ENCODE measurements at regions not wholly inside any gene's neighbourhood (a gene's known extent, or its start where the extent isn't known, plus 50 kb on each side); places are given as distances from the start of the nearest gene placed in this dataset.

DNA sequence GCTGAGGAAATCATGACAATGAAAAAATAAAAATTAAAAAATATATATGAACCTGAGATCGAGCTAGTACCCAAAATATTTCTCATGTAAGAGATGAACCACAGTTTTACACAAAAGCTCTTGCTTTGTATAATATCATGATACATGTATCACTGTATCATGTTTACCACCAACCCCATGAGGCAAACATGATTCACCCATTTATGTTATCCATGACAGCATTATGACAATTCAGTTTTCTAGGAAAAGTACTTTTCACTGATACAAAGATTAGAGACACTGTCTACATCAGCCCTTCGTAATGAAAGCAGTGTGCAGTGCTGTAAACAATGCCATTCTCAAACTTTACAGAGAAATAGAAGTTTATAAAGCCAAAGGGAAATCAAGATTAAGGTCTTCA is 852.5 kb upstream of the LRRC4C start:
- Histone ChIP-seq H3K27me3 (no peaks in the 10 kb centered on the region), H3K27ac (replicated peaks in 1 of 4) (no peak overlapping the region), H3K4me1 (no peaks in the 10 kb centered on the region), H3K4me3 (no peak overlapping the region), H3K9me3 (no peaks in the 10 kb centered on the region), H3K36me3 (no peaks in the 10 kb centered on the region)
- WGBS = 77% methylated on average over 2 of the region's 2 CpGs
- no peak for DNase-seq (ENCODE audit: extremely low spot score)
- TF ChIP-seq CTCF (IDR thresholded peaks at IDR 0.05) = no peak
- no peak for TF ChIP-seq POLR2A (IDR thresholded peaks at IDR 0.05; ENCODE audit: low read depth)
- no peak for TF ChIP-seq POLR2AphosphoS5 (IDR thresholded peaks at IDR 0.05)
- no peak for TF ChIP-seq EP300 (IDR thresholded peaks at IDR 0.05)
- intact Hi-C loops (cut with DNase I) = no loop called here

DNA sequence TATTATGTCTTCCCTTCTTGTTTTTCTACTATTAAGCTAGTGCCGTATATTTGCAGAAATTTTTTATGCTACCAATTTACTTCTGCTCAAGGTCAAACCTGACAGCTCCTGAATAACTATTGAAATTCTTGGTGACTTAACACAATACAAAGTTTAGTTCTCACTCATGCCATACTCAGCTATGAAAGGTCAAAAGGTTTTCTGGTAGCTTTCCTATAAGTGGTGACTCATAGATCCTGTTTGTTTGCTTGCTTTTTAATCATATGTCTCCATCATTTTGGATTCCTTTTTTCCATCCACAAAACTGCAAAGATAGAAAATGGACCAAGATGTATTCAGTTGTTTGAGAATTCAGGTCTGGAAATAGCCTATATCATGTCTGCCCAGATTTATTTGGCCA is 855.8 kb upstream of the LRRC4C start:
- intact Hi-C loops (cut with DNase I) = no loop called here
- no peaks in the 10 kb centered on the region for H3K36me3 ChIP-seq
- no peak for TF ChIP-seq EP300 (IDR thresholded peaks at IDR 0.05)
- no peak for TF ChIP-seq POLR2AphosphoS5 (IDR thresholded peaks at IDR 0.05)
- no peak for TF ChIP-seq POLR2A (IDR thresholded peaks at IDR 0.05; ENCODE audit: low read depth)
- no peak for TF ChIP-seq CTCF (IDR thresholded peaks at IDR 0.05)

DNA sequence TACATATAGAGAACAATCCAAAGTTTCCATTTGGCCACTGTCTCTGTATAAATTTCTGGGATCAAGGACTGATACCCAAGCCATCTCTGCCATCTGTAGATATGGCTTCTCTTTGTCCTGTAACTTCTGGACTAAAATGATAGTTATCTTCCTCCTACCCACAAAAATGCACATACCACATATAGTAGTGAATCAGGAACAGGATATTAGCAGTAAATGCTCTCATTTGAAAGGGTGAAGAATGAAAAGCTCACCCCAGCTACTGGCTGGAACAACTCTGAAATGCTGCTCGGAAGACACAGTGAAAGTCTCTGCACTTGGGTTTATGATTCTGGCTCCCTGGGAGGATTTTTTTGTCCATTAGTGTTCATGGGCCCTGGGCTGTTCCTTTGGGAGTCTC is 856.4 kb upstream of the LRRC4C start:
- no peak for TF ChIP-seq POLR2AphosphoS5 (IDR thresholded peaks at IDR 0.05)
- TF ChIP-seq CTCF (IDR thresholded peaks at IDR 0.05) = no peak
- no peak for TF ChIP-seq EP300 (IDR thresholded peaks at IDR 0.05)
- TF ChIP-seq POLR2A (IDR thresholded peaks at IDR 0.05; ENCODE audit: low read depth) = no peak
- H3K4me3 ChIP-seq = no peak overlapping the region
- no peak overlapping the region for H3K27ac ChIP-seq (replicated peaks in 1 of 4)
- no peaks in the 10 kb centered on the region for H3K4me1 ChIP-seq
- H3K36me3 ChIP-seq = no peaks in the 10 kb centered on the region
- no peaks in the 10 kb centered on the region for H3K27me3 ChIP-seq
- no peaks in the 10 kb centered on the region for H3K9me3 ChIP-seq
- DNase-seq (ENCODE audit: extremely low spot score) = no peak
- intact Hi-C loops (cut with DNase I) = no loop called here
- 71% methylated on average over 1 of the region's 1 CpG for WGBS

More for the DNA sequence above, 855.8 kb upstream of the LRRC4C start:
- DNase-seq (ENCODE audit: extremely low spot score) = no peak
- WGBS = 83% methylated on average over 1 of the region's 1 CpG
- no peaks in the 10 kb centered on the region for H3K27me3 ChIP-seq
- no peak overlapping the region for H3K4me3 ChIP-seq
- no peaks in the 10 kb centered on the region for H3K4me1 ChIP-seq
- no peaks in the 10 kb centered on the region for H3K9me3 ChIP-seq
- no peak overlapping the region for H3K27ac ChIP-seq (replicated peaks in 1 of 4)

GRCh38 chr11:42319921-42320320 is 860.5 kb upstream of the LRRC4C start:
- no peak overlapping the region for H3K4me3 ChIP-seq
- intact Hi-C loops (cut with DNase I) = no loop called here
- H3K27me3 ChIP-seq = no peaks in the 10 kb centered on the region
- no peaks in the 10 kb centered on the region for H3K4me1 ChIP-seq
- H3K27ac ChIP-seq (replicated peaks in 1 of 4) = no peak overlapping the region
- TF ChIP-seq POLR2A (IDR thresholded peaks at IDR 0.05; ENCODE audit: low read depth) (no peak), CTCF (IDR thresholded peaks at IDR 0.05) (no peak), POLR2AphosphoS5 (IDR thresholded peaks at IDR 0.05) (no peak), EP300 (IDR thresholded peaks at IDR 0.05) (no peak)
- DNase-seq (ENCODE audit: extremely low spot score) = no peak
- no peaks in the 10 kb centered on the region for H3K36me3 ChIP-seq
- no peaks in the 10 kb centered on the region for H3K9me3 ChIP-seq

DNA sequence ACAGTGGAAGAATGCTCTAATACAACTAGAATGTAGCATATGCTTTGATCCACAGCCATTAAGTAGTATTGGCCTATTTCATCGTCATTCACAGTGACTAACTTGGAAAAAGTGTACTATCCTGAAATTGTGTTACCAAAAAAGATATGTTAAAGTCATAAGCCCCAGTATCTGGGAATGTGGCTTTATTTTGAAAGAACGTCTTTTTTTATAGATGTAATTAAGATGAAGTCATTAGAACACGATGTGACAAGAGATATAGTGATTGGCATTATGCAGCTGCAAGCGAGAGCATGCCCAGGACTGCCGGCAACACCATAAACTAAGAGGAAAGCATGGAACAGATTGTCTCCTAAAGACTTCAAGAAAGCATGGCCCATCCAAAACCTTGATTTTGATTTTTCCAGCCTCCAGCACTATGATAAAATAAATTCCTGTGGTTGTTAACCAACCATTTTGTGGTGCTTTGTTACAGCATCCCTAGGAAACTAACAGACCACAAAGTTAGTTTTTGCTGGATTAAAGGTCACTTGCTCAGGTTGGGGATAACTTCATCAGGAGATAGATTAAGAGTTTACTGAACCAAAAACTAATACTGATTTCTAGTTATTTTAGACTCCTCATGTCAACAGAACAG is 870.6 kb upstream of the LRRC4C start:
- Histone ChIP-seq H3K27ac (replicated peaks in 1 of 4) (no peak overlapping the region), H3K4me3 (no peak overlapping the region), H3K36me3 (no peaks in the 10 kb centered on the region), H3K9me3 (peaks cover 0 to 9% (median 2%) of the 10 kb centered on the region in 4 donors), H3K4me1 (no peaks in the 10 kb centered on the region), H3K27me3 (no peaks in the 10 kb centered on the region)
- TF ChIP-seq POLR2A (IDR thresholded peaks at IDR 0.05; ENCODE audit: low read depth) (no peak), POLR2AphosphoS5 (IDR thresholded peaks at IDR 0.05) (no peak), EP300 (IDR thresholded peaks at IDR 0.05) (no peak), CTCF (IDR thresholded peaks at IDR 0.05) (no peak)
- intact Hi-C loops (cut with DNase I) = no loop called here
- whole genome bisulfite sequencing = 63% methylated on average over 5 of the region's 5 CpGs
- no peak for DNase-seq (ENCODE audit: extremely low spot score)

Data from esophagus muscularis mucosa (tissue), 4 donors.